Thyroid gland (tissue), 4 donors: ENCODE measurements at regions not wholly inside any gene's neighbourhood (a gene's known extent, or its start where the extent isn't known, plus 50 kb on each side); places are given as distances from the start of the nearest gene placed in this dataset.

Experiments used
- DNase-seq, 2 donors: peaks; one replicate each; pipeline ENCODE4 v3.0.0-alpha.2; 2019
- H3K27ac ChIP-seq, 3 donors: fragments of 200-600 bp; sonication (generic); 1 replicate in 2 of 3; 2 replicates in 1 of 3; pipeline ENCODE4 v1.5.1; 2016 to 2019; ENCODE audit warnings: mild to moderate bottlenecking in 1 of 3, moderate library complexity in 1 of 3
- H3K27me3 ChIP-seq: fragments of 200-600 bp; sonication (generic); one replicate; pipeline ENCODE4 v1.5.1; 2019
- H3K36me3 ChIP-seq, 2 donors: fragments of 200-600 bp; sonication (generic); one replicate each; pipeline ENCODE4 v1.5.1; 2016 to 2019
- H3K4me1 ChIP-seq, 2 donors: fragments of 200-600 bp; sonication (generic); one replicate each; pipeline ENCODE4 v1.5.1; 2017 to 2019
- H3K4me3 ChIP-seq, 3 donors: fragments of 200-600 bp; sonication (generic); replicated peaks in 1 of 3; 1 replicate in 2 of 3; 2 replicates in 1 of 3; pipeline ENCODE4 v1.5.1; 2016; ENCODE audit warnings: mild to moderate bottlenecking in 1 of 3
- H3K9me3 ChIP-seq: fragments of 200-600 bp; sonication (generic); one replicate; pipeline ENCODE4 v1.5.1; 2017
- CTCF ChIP-seq, 6 experiments: fragments of 200-600 bp in 3 of 6; fragments of 450-650 bp in 3 of 6; sonication (generic) in 3 of 6; IDR thresholded peaks; one replicate each; pipeline ENCODE4 v1.5.1; 2016 to 2019; ENCODE audit warnings: antibody characterized with exemption in 6 of 6, mild to moderate bottlenecking in 2 of 6, inconsistent platforms in 1 of 6, moderate library complexity in 1 of 6
- POLR2A ChIP-seq, 2 donors: fragments of 450-650 bp; IDR thresholded peaks; one replicate each; pipeline ENCODE4 v1.6.1; 2017; ENCODE audit warnings: antibody characterized with exemption in 2 of 2, mild to moderate bottlenecking in 2 of 2, moderate library complexity in 1 of 2
- WGBS, 2 donors: methylation state at CpG; one replicate each; pipeline ENCODE4 v1.1.5; 2017; 5-methylcytosine and 5-hydroxymethylcytosine counted together
- intact Hi-C: fragments of 100-400 bp; cut with DNase I; formaldehyde crosslinking; loops from one replicate; pipeline ENCODE4 v1.15.1; 2023

- H3K27me3 ChIP-seq, result no peaks in the 10 kb centered on the region
- no peaks in the 10 kb centered on the region for H3K9me3 ChIP-seq
- H3K27ac ChIP-seq, result peak overlapping the region in 2 of 3 donors; percentile 32 to 50
- no peak overlapping the region for H3K4me3 ChIP-seq
- no peaks in the 10 kb centered on the region for H3K36me3 ChIP-seq
- DNase-seq, result peak; percentile 85 to 89
- peaks cover 13 to 30% of the 10 kb centered on the region in 2 donors for H3K4me1 ChIP-seq
- intact Hi-C loops, result no loop called here
- WGBS, 2 donors, result 32 to 47% methylated on average over 6 of the region's 6 CpGs
- TF ChIP-seq CTCF (IDR thresholded peaks at IDR 0.05) (no peak), POLR2A (IDR thresholded peaks at IDR 0.05) (peak in 1 of 2 donors; percentile 8)
Measured at GRCh38 chr18:6607343-6607742, 122.2 kb upstream of the ARHGAP28 start.

DNA sequence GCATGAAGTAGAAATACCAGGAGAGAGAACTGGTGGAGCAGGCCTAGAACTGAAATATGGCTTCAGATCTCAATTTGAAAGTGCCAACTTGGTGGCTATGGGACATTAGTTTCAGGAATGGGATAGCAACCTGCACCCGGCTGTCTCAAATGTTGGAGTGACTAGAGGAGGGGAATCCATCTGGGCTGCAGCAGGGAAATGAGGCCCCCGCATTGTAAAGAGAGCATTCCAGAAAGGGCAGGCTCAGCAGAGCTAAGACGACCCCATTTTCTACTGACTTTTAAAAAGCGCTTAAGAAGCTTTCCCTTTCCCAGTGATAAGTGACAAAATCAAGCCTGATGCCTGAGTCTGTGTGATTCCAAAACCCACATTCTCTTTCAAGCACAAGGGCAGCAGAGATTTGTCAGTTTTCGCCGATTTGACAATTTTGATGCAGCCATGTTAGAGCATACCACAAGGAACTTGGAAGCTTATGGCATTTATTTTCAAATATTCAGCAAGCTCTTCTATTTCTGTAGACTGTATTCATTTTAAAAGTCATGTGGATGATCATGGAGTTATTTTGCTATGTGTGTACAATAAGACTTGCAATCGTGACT is 119.8 kb upstream of the ARHGAP28 start:
- Histone ChIP-seq H3K9me3 (no peaks in the 10 kb centered on the region), H3K36me3 (no peaks in the 10 kb centered on the region), H3K4me1 (peaks cover 10 to 27% of the 10 kb centered on the region in 2 donors), H3K27ac (no peak overlapping the region), H3K4me3 (no peak overlapping the region), H3K27me3 (no peaks in the 10 kb centered on the region)
- DNase-seq, result no peak
- intact Hi-C loops, result no loop called here
- no peak for TF ChIP-seq POLR2A (IDR thresholded peaks at IDR 0.05)
- no peak for TF ChIP-seq CTCF (IDR thresholded peaks at IDR 0.05)
- WGBS, 2 donors, result 90 to 91% methylated on average over 7 of the region's 7 CpGs

GRCh38 chr18:6610466-6610865 is 119.0 kb upstream of the ARHGAP28 start:
- intact Hi-C loops, result no loop called here
- WGBS, 2 donors, result 61 to 66% methylated on average over 3 of the region's 3 CpGs
- no peaks in the 10 kb centered on the region for H3K27me3 ChIP-seq

GRCh38 chr18:6613581-6613980 is 115.9 kb upstream of the ARHGAP28 start:
- 46 to 65% methylated on average over 1 of the region's 1 CpG for WGBS, 2 donors
- DNase-seq, result no peak
- Histone ChIP-seq H3K27ac (no peak overlapping the region), H3K36me3 (no peaks in the 10 kb centered on the region), H3K27me3 (no peaks in the 10 kb centered on the region), H3K9me3 (no peaks in the 10 kb centered on the region), H3K4me3 (no peak overlapping the region), H3K4me1 (no peaks in the 10 kb centered on the region)
- TF ChIP-seq CTCF (IDR thresholded peaks at IDR 0.05) (no peak), POLR2A (IDR thresholded peaks at IDR 0.05) (no peak)
- intact Hi-C loops, result no loop called here

More at GRCh38 chr18:6610466-6610865, 119.0 kb upstream of the ARHGAP28 start:
- Histone ChIP-seq H3K4me3 (no peak overlapping the region), H3K9me3 (no peaks in the 10 kb centered on the region), H3K36me3 (no peaks in the 10 kb centered on the region), H3K4me1 (peaks cover 10 to 22% of the 10 kb centered on the region in 2 donors), H3K27ac (no peak overlapping the region)
- no peak for DNase-seq
- TF ChIP-seq POLR2A (IDR thresholded peaks at IDR 0.05) (no peak), CTCF (IDR thresholded peaks at IDR 0.05) (no peak)

DNA sequence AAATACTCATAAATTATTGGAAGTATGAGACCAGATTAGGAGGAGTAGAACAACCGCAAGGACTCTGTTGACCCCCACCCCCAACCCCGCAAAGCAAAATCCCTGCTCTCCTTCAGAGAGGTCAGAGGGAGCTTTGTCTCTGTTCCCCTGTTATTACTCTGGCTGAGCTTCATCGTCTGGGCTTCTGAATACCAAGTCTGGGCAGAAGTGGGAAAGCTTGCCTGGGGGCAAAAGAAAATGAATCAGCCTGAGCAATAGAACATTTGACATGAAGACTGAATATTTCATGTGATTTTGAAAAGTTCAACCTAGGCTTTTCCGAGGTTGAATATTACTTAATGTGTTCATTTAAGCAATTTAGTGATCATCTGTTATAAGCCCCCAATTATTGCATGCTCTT is 114.6 kb upstream of the ARHGAP28 start:
- H3K9me3 ChIP-seq, result no peaks in the 10 kb centered on the region
- no peak for DNase-seq
- TF ChIP-seq CTCF (IDR thresholded peaks at IDR 0.05), result no peak
- no peak for TF ChIP-seq POLR2A (IDR thresholded peaks at IDR 0.05)
- no peaks in the 10 kb centered on the region for H3K27me3 ChIP-seq
- H3K36me3 ChIP-seq, result no peaks in the 10 kb centered on the region
- WGBS, 2 donors, result 93 to 98% methylated on average over 4 of the region's 4 CpGs
- intact Hi-C loops, result no loop called here
- no peak overlapping the region for H3K4me3 ChIP-seq
- H3K4me1 ChIP-seq, result no peaks in the 10 kb centered on the region
- no peak overlapping the region for H3K27ac ChIP-seq
